ENCODE measurements at regions not wholly inside any gene's neighbourhood (a gene's known extent, or its start where the extent isn't known, plus 50 kb on each side); places are given as distances from the start of the nearest gene placed in this dataset.

DNA sequence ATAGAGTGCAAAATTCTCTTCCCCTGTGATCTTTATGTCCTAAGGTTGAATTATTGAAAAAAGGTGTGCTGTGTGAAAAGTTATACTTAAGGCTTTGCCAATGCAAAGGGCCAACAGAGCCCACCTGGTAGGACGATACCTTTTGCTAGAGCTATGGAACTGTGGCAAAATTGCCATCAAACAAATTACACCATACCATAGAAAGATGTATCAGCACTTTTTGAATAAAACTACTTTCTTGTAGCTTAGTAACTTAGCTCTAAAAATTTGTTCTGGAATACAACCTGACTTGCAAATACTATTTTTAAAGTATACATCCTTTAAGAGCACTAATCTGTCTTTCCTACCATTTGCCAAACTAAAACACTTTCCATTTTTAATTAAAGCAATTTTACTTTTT lies 147.2 kb upstream of the ERCC4 start:
- TF ChIP-seq, protein P1, sequence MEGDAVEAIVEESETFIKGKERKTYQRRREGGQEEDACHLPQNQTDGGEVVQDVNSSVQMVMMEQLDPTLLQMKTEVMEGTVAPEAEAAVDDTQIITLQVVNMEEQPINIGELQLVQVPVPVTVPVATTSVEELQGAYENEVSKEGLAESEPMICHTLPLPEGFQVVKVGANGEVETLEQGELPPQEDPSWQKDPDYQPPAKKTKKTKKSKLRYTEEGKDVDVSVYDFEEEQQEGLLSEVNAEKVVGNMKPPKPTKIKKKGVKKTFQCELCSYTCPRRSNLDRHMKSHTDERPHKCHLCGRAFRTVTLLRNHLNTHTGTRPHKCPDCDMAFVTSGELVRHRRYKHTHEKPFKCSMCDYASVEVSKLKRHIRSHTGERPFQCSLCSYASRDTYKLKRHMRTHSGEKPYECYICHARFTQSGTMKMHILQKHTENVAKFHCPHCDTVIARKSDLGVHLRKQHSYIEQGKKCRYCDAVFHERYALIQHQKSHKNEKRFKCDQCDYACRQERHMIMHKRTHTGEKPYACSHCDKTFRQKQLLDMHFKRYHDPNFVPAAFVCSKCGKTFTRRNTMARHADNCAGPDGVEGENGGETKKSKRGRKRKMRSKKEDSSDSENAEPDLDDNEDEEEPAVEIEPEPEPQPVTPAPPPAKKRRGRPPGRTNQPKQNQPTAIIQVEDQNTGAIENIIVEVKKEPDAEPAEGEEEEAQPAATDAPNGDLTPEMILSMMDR (conservative IDR thresholded peaks at IDR 0.05; ENCODE audit: low read depth) = no peak
- ChIA-PET CTCF (interaction anchor here (0.6 kb wide), 1 partner anchor 734 kb away, joined by 4 read pairs; no protein-coding TSS in a partner anchor), POLR2A (ENCODE audit: low non-redundant PET) (no interaction called here)
- no peak overlapping the region for H3K27ac ChIP-seq
- no peak for DNase-seq (ENCODE audit: low spot score)

DNA sequence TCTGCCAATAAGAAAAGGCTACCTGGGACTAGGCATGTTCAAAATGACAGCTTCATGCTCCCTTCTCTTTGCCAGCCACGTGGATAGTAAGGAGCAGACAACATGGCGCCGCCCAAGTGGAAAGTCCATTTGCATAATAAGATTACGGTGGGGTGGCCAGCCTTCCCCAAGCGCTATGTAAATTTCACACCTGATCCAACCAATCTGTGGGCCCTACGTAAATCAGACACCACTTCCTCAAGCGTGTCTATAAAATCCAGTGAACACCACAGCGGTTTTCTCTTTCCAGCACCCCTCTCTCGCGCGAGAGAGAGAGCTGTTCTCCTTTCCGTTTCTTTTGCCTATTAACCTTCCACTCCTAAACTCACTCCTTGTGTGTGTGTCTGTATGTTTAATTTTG lies 140.3 kb upstream of the ERCC4 start:
- H3K27ac ChIP-seq = no peak overlapping the region
- ChIA-PET POLR2A (ENCODE audit: low non-redundant PET) (no interaction called here), CTCF (no interaction called here)
- TF ChIP-seq, protein P1 (conservative IDR thresholded peaks at IDR 0.05; ENCODE audit: low read depth) = no peak
- DNase-seq (ENCODE audit: low spot score) = no peak

DNA sequence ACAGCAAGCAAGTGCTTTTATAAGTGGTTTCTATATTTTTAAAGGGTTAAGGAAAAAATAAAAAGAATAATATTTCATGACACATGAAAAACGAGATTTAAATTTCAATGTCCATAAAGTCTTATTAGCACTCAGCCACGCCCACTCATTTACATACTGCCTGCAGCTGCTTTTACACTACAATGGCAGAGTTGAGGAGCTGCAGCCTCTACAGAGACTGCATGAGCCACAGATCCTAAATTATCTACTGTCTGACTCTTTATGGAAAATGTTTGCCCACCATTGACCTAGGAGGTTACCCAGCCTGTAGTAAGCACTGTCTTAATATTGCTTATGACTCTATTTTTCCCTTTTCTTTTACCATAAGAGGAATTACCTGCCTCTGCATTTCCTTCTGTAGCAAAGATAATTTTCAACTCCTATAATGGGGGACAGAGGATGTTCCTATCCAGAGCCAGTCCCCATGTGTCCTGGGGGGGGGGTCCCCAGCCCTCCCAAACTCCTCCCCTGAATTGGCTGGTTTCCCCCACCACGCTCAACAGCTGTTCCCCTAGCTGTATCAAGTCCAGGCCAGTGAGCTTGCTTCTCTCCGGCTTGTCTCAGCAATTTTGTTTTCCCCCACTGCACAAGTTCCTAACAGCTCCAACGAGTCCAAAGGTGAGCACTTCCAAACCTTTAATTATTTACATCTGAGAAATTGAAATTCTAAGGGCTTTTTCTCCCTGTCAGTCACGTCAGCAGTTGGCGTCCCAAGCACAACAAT lies 139.4 kb upstream of the ERCC4 start:
- no peak overlapping the region for H3K27ac ChIP-seq
- TF ChIP-seq, protein P1 (conservative IDR thresholded peaks at IDR 0.05; ENCODE audit: low read depth) = no peak
- ChIA-PET POLR2A (ENCODE audit: low non-redundant PET) (no interaction called here), CTCF (interaction anchor here (0.6 kb wide), 2 partner anchors 413 to 530 kb away, joined by 4 to 5 read pairs; no protein-coding TSS in a partner anchor)
- no peak for DNase-seq (ENCODE audit: low spot score)

DNA sequence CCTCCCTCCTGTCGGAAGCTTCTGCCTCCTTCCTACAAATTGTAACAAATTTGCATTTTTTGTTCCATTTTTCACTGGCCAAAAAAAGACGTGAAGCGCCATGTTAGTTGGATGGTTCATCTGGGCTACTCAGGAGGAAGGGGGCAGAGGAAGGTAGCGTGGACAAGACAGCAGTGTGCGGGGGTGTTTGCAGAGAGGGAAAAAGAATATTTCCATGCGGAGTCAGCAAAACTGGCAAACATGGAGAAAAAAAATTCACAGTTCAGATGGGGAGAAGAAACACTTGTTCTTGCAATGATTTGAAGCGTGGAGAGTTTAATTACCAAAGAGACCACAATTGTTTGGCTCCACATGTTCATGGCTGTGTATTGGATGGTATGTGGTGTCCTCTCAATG lies 138.8 kb upstream of the ERCC4 start:
- ChIA-PET CTCF (interaction anchor here (0.6 kb wide), 2 partner anchors 414 to 531 kb away, joined by 4 to 5 read pairs; no protein-coding TSS in a partner anchor), POLR2A (ENCODE audit: low non-redundant PET) (no interaction called here)
- no peak for DNase-seq (ENCODE audit: low spot score)
- TF ChIP-seq, protein P1 (conservative IDR thresholded peaks at IDR 0.05; ENCODE audit: low read depth) = no peak
- H3K27ac ChIP-seq = no peak overlapping the region

DNA sequence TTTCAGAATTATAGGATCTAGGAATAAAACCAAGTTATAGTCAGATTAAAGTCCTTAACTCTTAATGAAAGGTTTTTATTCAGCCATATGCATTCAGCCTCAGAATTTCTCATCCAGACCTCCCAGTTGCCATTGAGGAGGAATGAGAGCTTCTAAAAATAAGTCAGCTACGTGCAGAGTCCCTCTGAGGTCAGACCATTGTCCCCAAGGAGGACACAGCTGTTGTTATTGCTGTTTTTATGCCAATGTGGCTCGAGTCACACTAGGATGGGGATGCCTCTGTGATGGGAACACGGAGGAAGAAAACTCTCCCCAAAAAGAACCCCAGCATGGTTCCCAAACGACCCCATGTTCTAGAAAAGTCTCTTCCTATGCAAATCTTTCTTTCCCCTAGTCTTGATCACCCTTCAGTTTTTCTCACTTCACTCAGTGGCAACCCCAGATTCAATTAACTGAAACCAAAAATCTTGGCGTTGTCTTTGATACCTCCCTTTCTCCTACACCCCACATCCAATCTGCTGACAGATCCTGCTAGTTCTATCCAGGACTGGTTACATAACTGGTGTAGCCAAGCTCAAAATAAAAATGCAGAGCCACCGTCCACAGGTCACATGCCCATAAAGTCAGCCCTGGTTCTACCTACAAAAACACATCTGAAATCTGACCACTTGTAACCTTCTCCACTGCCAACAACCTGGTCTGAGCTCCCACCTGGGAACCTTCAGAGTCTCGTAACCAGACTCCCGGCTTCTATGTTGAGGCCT lies 138.2 kb upstream of the ERCC4 start:
- POLR2A ChIA-PET (ENCODE audit: low non-redundant PET) = no interaction called here
- TF ChIP-seq, protein P1 (conservative IDR thresholded peaks at IDR 0.05; ENCODE audit: low read depth) = no peak
- H3K27ac ChIP-seq = no peak overlapping the region
- no peak for DNase-seq (ENCODE audit: low spot score)
- CTCF ChIA-PET = no interaction called here

DNA sequence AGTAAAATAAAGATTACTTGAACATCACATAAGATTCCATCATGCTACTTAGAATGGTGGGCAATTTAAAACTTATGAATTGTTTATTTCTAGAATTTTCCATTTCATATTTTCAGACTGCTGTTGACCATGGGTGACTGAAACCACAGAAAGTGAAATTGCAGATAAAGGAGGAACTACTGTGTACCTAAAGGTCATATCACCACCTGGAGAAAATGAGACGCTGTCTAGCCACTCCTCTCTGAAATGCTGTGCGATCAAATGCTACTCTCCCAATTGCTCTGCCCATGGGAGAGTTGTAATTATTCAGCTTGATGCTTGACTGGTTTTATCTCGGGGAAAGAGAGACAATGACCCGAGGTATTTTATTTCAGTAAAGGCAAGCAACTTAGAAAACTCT lies 128.9 kb upstream of the ERCC4 start:
- no peak overlapping the region for H3K27ac ChIP-seq
- DNase-seq (ENCODE audit: low spot score) = no peak
- TF ChIP-seq, protein P1 (conservative IDR thresholded peaks at IDR 0.05; ENCODE audit: low read depth) = no peak
- POLR2A ChIA-PET (ENCODE audit: low non-redundant PET) = no interaction called here
- CTCF ChIA-PET = no interaction called here
